ENCODE measurements at regions not wholly inside any gene's neighbourhood (a gene's known extent, or its start where the extent isn't known, plus 50 kb on each side); places are given as distances from the start of the nearest gene placed in this dataset.

GRCh38 chr5:4244306-4244705 is 648.7 kb downstream of the IRX1 start (continued):
- TF ChIP-seq FOXS1 (CRISPR knock-in tag; IDR thresholded peaks at IDR 0.05), result no peak
- TF ChIP-seq KDM1A (IDR thresholded peaks at IDR 0.05; ENCODE audit: low read depth), result no peak
- TF ChIP-seq, protein P1, sequence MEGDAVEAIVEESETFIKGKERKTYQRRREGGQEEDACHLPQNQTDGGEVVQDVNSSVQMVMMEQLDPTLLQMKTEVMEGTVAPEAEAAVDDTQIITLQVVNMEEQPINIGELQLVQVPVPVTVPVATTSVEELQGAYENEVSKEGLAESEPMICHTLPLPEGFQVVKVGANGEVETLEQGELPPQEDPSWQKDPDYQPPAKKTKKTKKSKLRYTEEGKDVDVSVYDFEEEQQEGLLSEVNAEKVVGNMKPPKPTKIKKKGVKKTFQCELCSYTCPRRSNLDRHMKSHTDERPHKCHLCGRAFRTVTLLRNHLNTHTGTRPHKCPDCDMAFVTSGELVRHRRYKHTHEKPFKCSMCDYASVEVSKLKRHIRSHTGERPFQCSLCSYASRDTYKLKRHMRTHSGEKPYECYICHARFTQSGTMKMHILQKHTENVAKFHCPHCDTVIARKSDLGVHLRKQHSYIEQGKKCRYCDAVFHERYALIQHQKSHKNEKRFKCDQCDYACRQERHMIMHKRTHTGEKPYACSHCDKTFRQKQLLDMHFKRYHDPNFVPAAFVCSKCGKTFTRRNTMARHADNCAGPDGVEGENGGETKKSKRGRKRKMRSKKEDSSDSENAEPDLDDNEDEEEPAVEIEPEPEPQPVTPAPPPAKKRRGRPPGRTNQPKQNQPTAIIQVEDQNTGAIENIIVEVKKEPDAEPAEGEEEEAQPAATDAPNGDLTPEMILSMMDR (IDR thresholded peaks at IDR 0.05), result no peak

DNA sequence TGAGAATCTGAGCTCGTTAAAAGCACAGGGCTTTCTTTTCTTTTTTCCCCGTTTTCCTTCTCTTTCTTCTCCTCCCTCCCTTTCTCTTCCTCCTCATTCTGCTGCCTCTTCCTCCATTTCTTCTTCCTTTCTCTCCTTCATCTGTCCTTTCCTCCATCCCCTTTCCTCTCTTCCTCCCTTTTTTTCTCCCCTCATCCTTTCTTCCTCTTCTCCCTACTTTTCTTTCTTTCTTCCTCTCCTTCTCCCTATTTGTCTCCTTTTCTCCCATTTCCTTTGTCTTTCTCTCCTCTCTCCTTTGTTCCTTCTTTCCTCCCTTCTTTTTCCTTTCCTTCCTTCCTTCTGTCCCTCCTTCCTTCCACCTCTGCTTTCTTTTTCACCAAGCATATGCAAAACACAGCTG is 649.4 kb downstream of the IRX1 start:
- no peak for DNase-seq (ENCODE audit: low read depth in 1 of 2, low spot score in 1 of 2)
- Histone ChIP-seq H3K27ac (no peak overlapping the region), H3K4me3 (no peak overlapping the region), H3K4me1 (no peaks in the 10 kb centered on the region), H3K4me2 (no peak overlapping the region), H3K9me3 (no peaks in the 10 kb centered on the region)
- no peak for ATAC-seq
- TF ChIP-seq, protein P2, sequence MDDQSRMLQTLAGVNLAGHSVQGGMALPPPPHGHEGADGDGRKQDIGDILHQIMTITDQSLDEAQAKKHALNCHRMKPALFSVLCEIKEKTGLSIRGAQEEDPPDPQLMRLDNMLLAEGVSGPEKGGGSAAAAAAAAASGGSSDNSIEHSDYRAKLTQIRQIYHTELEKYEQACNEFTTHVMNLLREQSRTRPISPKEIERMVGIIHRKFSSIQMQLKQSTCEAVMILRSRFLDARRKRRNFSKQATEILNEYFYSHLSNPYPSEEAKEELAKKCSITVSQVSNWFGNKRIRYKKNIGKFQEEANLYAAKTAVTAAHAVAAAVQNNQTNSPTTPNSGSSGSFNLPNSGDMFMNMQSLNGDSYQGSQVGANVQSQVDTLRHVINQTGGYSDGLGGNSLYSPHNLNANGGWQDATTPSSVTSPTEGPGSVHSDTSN (IDR thresholded peaks at IDR 0.05), result no peak
- TF ChIP-seq BHLHE40 (IDR thresholded peaks at IDR 0.05; ENCODE audit: low read depth, low read length), result no peak
- no peak for TF ChIP-seq KDM1A (IDR thresholded peaks at IDR 0.05; ENCODE audit: low read depth)
- no peak for TF ChIP-seq ZFP36 (IDR thresholded peaks at IDR 0.05; ENCODE audit: borderline replicate concordance, partially characterized antibody)
- TF ChIP-seq, protein P3, sequence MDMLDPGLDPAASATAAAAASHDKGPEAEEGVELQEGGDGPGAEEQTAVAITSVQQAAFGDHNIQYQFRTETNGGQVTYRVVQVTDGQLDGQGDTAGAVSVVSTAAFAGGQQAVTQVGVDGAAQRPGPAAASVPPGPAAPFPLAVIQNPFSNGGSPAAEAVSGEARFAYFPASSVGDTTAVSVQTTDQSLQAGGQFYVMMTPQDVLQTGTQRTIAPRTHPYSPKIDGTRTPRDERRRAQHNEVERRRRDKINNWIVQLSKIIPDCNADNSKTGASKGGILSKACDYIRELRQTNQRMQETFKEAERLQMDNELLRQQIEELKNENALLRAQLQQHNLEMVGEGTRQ (IDR thresholded peaks at IDR 0.05), result no peak
- no peak for TF ChIP-seq JUNB (IDR thresholded peaks at IDR 0.05)
- TF ChIP-seq ZSCAN20 (CRISPR knock-in tag; IDR thresholded peaks at IDR 0.05), result no peak
- no peak for TF ChIP-seq MYC (IDR thresholded peaks at IDR 0.05; ENCODE audit: borderline replicate concordance, low read length)
- TF ChIP-seq NFE2L2 (conservative IDR thresholded peaks at IDR 0.05; ENCODE audit: low read length), result no peak
- TF ChIP-seq JUN (IDR thresholded peaks at IDR 0.05), result no peak
- TF ChIP-seq CHD4 (IDR thresholded peaks at IDR 0.05; ENCODE audit: borderline replicate concordance), result no peak
- TF ChIP-seq FOSB (CRISPR knock-in tag; IDR thresholded peaks at IDR 0.05), result no peak
- no peak for TF ChIP-seq ELK1 (IDR thresholded peaks at IDR 0.05; ENCODE audit: low read depth, low read length)
- no peak for TF ChIP-seq POLR2A (IDR thresholded peaks at IDR 0.05; ENCODE audit: low read length)
- no peak for TF ChIP-seq CHD2 (IDR thresholded peaks at IDR 0.05; ENCODE audit: low read length, partially characterized antibody)
- TF ChIP-seq NR3C1 (IDR thresholded peaks at IDR 0.05), result no peak
- TF ChIP-seq E2F6 (IDR thresholded peaks at IDR 0.05; ENCODE audit: borderline replicate concordance, low read depth), result no peak
- no peak for TF ChIP-seq RARB (CRISPR knock-in tag; IDR thresholded peaks at IDR 0.05)
- no peak for TF ChIP-seq RAD21 (conservative IDR thresholded peaks at IDR 0.05 in 1 of 2, IDR thresholded peaks at IDR 0.05 in 1 of 2)
- ChIA-PET POLR2A (no interaction called here), CTCF (no interaction called here)
- 0% methylated on average over 2 of the region's 2 CpGs for WGBS (ENCODE audit: missing lambda C conversion rate)
- no peak for FAIRE-seq

- H3K27ac ChIP-seq, result no peak overlapping the region
- no peak for ATAC-seq
- DNase-seq (ENCODE audit: low read depth in 1 of 2, low spot score in 1 of 2), result no peak
- H3K4me2 ChIP-seq, result no peak overlapping the region
- CTCF ChIA-PET, result no interaction called here
- FAIRE-seq, result no peak
- no peaks in the 10 kb centered on the region for H3K4me1 ChIP-seq
- POLR2A ChIA-PET, result no interaction called here
- WGBS (ENCODE audit: missing lambda C conversion rate), result 34% methylated on average over 10 of the region's 10 CpGs
- TF ChIP-seq JUN (IDR thresholded peaks at IDR 0.05) (no peak), TFCP2L1 (CRISPR knock-in tag; IDR thresholded peaks at IDR 0.05) (no peak), ZFP36 (IDR thresholded peaks at IDR 0.05; ENCODE audit: borderline replicate concordance, partially characterized antibody) (no peak), RAD21 (conservative IDR thresholded peaks at IDR 0.05 in 1 of 2, IDR thresholded peaks at IDR 0.05 in 1 of 2) (no peak), POLR2AphosphoS2 (conservative IDR thresholded peaks at IDR 0.05; ENCODE audit: low read length) (no peak), ELK1 (IDR thresholded peaks at IDR 0.05; ENCODE audit: low read depth, low read length) (no peak), HOXB13 (CRISPR knock-in tag; IDR thresholded peaks at IDR 0.05; ENCODE audit: low read depth) (no peak), CBX2 (IDR thresholded peaks at IDR 0.05; ENCODE audit: borderline replicate concordance, low read depth) (no peak), NPAS2 (CRISPR knock-in tag; IDR thresholded peaks at IDR 0.05; ENCODE audit: borderline replicate concordance) (no peak), POLR2A (IDR thresholded peaks at IDR 0.05; ENCODE audit: low read length) (no peak)
- no peaks in the 10 kb centered on the region for H3K9me3 ChIP-seq
- H3K4me3 ChIP-seq, result no peak overlapping the region
These were observed 649.9 kb downstream of the IRX1 start for GRCh38 chr5:4245511-4245910.
